Smooth muscle cell (in vitro differentiated cells): ENCODE measurements at regions not wholly inside any gene's neighbourhood (a gene's known extent, or its start where the extent isn't known, plus 50 kb on each side); places are given as distances from the start of the nearest gene placed in this dataset.

Source experiments
- DNase-seq: peaks from one replicate; lab custom pipeline; 2025; ENCODE audit not compliant: unreplicated experiment; lab: John Stamatoyannopoulos, UW
- H2AFZ ChIP-seq: fragments of 200-600 bp; sonication (generic); 2 replicates; pipeline ENCODE4 v1.6.0; 2016; ENCODE audit warnings: antibody characterized with exemption, low read depth, mild to moderate bottlenecking
- H3F3A ChIP-seq: fragments of 200-600 bp; sonication (generic); 2 replicates; pipeline ENCODE4 v1.6.0; 2017; ENCODE audit warnings: antibody characterized with exemption, low read depth
- H3K27ac ChIP-seq: fragments of 200-600 bp; sonication (generic); 2 replicates; pipeline ENCODE4 v1.5.1; 2016; ENCODE audit warnings: low read depth, mild to moderate bottlenecking
- H3K27me3 ChIP-seq: fragments of 200-600 bp; sonication (generic); 2 replicates; pipeline ENCODE4 v1.6.1; 2016; ENCODE audit warnings: low read depth, mild to moderate bottlenecking
- H3K36me3 ChIP-seq: fragments of 200-600 bp; sonication (generic); 2 replicates; pipeline ENCODE4 v1.5.1; 2016; ENCODE audit warnings: low read depth
- H3K4me1 ChIP-seq: fragments of 200-600 bp; sonication (generic); 2 replicates; pipeline ENCODE4 v1.5.1; 2016; ENCODE audit warnings: low read depth
- H3K4me2 ChIP-seq: fragments of 200-600 bp; sonication (generic); 2 replicates; pipeline ENCODE4 v1.6.0; 2016; ENCODE audit warnings: mild to moderate bottlenecking
- H3K4me3 ChIP-seq: fragments of 200-600 bp; sonication (generic); 2 replicates; pipeline ENCODE4 v1.5.1; 2016; ENCODE audit warnings: mild to moderate bottlenecking
- H3K79me2 ChIP-seq: fragments of 200-600 bp; sonication (generic); 2 replicates; pipeline ENCODE4 v1.6.0; 2016; ENCODE audit warnings: low read depth, mild to moderate bottlenecking
- H3K9ac ChIP-seq: fragments of 200-600 bp; sonication (generic); 2 replicates; pipeline ENCODE4 v1.6.0; 2016; ENCODE audit warnings: low read depth
- H3K9me3 ChIP-seq: fragments of 200-600 bp; sonication (generic); replicated peaks from 2 replicates; pipeline ENCODE4 v1.5.1; 2016; ENCODE audit warnings: low read depth
- H4K20me1 ChIP-seq: fragments of 200-600 bp; sonication (generic); 2 replicates; pipeline ENCODE4 v1.6.0; 2016; ENCODE audit warnings: low read depth
- CTCF ChIP-seq: fragments of 200-600 bp; sonication (generic); IDR thresholded peaks from 2 replicates; pipeline ENCODE4 v1.5.1; 2017; ENCODE audit warnings: borderline replicate concordance, mild to moderate bottlenecking, antibody characterized with exemption; ENCODE audit not compliant: insufficient read depth, poor library complexity, severe bottlenecking
- WGBS: methylation state at CpG from one replicate; pipeline ENCODE4 v1.1.7; 2016; ENCODE audit warnings: low lambda C conversion rate; 5-methylcytosine and 5-hydroxymethylcytosine counted together

- no peaks in the 10 kb centered on the region for H3K36me3 ChIP-seq
- no peak overlapping the region for H2AFZ ChIP-seq
- H3K4me1 ChIP-seq = no peaks in the 10 kb centered on the region
- H3K79me2 ChIP-seq = no peaks in the 10 kb centered on the region
- DNase-seq = no peak
- H3K27ac ChIP-seq = peak overlapping the region; percentile 50
- no peaks in the 10 kb centered on the region for H4K20me1 ChIP-seq
- no peak overlapping the region for H3K4me3 ChIP-seq
- H3K27me3 ChIP-seq = no peaks in the 10 kb centered on the region
- WGBS = 28% methylated on average over 2 of the region's 2 CpGs
- H3K9me3 ChIP-seq = no peaks in the 10 kb centered on the region
- peak overlapping the region; percentile 21 for H3K4me2 ChIP-seq
- TF ChIP-seq CTCF = no peak
- H3K9ac ChIP-seq = no peak overlapping the region
- no peaks in the 10 kb centered on the region for H3F3A ChIP-seq
Measured at GRCh38 chr6:56399250-56399671, 151.9 kb upstream of the COL21A1 start.

GRCh38 chr6:56396435-56396834, 149.1 kb upstream of the COL21A1 start:
- no peak overlapping the region for H3K9ac ChIP-seq
- H4K20me1 ChIP-seq = no peaks in the 10 kb centered on the region
- no peak for DNase-seq
- no peak overlapping the region for H3K4me2 ChIP-seq
- WGBS = 90% methylated on average over 2 of the region's 2 CpGs
- H3F3A ChIP-seq = no peaks in the 10 kb centered on the region
- H3K9me3 ChIP-seq = no peaks in the 10 kb centered on the region
- no peak overlapping the region for H3K27ac ChIP-seq
- H2AFZ ChIP-seq = no peak overlapping the region
- H3K79me2 ChIP-seq = no peaks in the 10 kb centered on the region
- H3K36me3 ChIP-seq = no peaks in the 10 kb centered on the region
- no peak for TF ChIP-seq CTCF
- no peaks in the 10 kb centered on the region for H3K4me1 ChIP-seq
- H3K4me3 ChIP-seq = no peak overlapping the region
- H3K27me3 ChIP-seq = no peaks in the 10 kb centered on the region

GRCh38 chr6:56393615-56394612, 146.5 kb upstream of the COL21A1 start:
- Histone ChIP-seq H2AFZ (no peak overlapping the region), H3F3A (no peaks in the 10 kb centered on the region), H3K27ac (no peak overlapping the region), H3K4me3 (no peak overlapping the region), H3K79me2 (no peaks in the 10 kb centered on the region), H3K4me2 (no peak overlapping the region), H4K20me1 (no peaks in the 10 kb centered on the region), H3K9me3 (no peaks in the 10 kb centered on the region), H3K27me3 (no peaks in the 10 kb centered on the region), H3K4me1 (no peaks in the 10 kb centered on the region), H3K9ac (no peak overlapping the region), H3K36me3 (no peaks in the 10 kb centered on the region)
- WGBS = 94% methylated on average over 13 of the region's 13 CpGs
- no peak for TF ChIP-seq CTCF
- no peak for DNase-seq

- no peak for DNase-seq
- Histone ChIP-seq H3K9ac (no peak overlapping the region), H3K27ac (no peak overlapping the region), H3K4me1 (no peaks in the 10 kb centered on the region), H4K20me1 (no peaks in the 10 kb centered on the region), H3K79me2 (no peaks in the 10 kb centered on the region), H2AFZ (no peak overlapping the region), H3K9me3 (no peaks in the 10 kb centered on the region), H3K4me3 (no peak overlapping the region), H3K27me3 (no peaks in the 10 kb centered on the region), H3K4me2 (no peak overlapping the region), H3K36me3 (no peaks in the 10 kb centered on the region), H3F3A (no peaks in the 10 kb centered on the region)
- no peak for TF ChIP-seq CTCF
Measured at GRCh38 chr6:56388415-56388755, 141.0 kb upstream of the COL21A1 start.
